ENCODE measurements at regions not wholly inside any gene's neighbourhood (a gene's known extent, or its start where the extent isn't known, plus 50 kb on each side); places are given as distances from the start of the nearest gene placed in this dataset.

DNA sequence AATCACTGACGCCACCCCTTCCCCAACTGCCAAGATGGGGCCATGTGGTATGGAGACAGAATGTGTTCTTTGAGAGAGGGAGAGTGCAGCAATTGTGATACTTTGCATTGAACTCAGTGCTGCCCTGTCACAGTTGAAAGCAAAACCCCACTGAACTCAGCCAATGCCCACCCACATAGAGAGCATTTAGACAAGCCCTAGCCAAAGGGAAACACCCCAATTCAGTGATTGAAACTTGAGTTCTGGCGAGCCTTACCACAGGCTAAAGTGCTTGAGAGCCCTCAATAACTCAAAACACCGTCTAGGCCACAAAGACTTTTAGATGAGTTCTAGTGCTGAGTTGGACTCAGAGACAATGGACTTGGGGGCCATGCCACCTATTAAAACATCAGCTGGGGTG lies 751.9 kb upstream of the POT1 start:
- Histone ChIP-seq H3K27ac (no peak overlapping the region), H3K36me3 (no peaks in the 10 kb centered on the region), H3K9me3 (peaks cover 0 to 2% (median 0%) of the 10 kb centered on the region in 12 donors), H3K27me3 (no peaks in the 10 kb centered on the region), H3K4me3 (no peak overlapping the region), H3K4me1 (no peaks in the 10 kb centered on the region)
- TF ChIP-seq POLR2A (IDR thresholded peaks at IDR 0.05), result no peak
- WGBS, 4 donors, result 84 to 98% (median 89%) methylated on average over 3 of the region's 3 CpGs
- intact Hi-C loops (cut with DNase I), result no loop called here
- ATAC-seq (no peak), DNase-seq (no peak)

DNA sequence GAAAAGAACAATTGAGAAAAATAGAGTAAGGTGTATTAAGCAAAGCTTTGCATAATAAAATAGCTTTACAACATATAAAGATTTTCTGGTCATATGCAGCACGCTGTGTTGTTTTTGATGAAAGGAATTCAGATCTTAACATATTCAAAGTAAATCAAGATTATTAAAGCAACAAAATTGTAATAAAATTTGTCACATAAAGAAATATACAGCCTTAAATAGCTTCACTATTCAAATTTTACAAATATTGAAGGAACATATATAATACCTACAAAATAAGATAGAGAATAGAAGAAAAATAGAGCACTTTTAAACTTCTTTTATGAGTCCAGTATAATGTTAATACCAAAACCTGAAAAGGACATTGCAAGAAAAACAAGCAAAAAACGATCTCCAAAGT lies 749.1 kb upstream of the POT1 start:
- TF ChIP-seq, protein P1, sequence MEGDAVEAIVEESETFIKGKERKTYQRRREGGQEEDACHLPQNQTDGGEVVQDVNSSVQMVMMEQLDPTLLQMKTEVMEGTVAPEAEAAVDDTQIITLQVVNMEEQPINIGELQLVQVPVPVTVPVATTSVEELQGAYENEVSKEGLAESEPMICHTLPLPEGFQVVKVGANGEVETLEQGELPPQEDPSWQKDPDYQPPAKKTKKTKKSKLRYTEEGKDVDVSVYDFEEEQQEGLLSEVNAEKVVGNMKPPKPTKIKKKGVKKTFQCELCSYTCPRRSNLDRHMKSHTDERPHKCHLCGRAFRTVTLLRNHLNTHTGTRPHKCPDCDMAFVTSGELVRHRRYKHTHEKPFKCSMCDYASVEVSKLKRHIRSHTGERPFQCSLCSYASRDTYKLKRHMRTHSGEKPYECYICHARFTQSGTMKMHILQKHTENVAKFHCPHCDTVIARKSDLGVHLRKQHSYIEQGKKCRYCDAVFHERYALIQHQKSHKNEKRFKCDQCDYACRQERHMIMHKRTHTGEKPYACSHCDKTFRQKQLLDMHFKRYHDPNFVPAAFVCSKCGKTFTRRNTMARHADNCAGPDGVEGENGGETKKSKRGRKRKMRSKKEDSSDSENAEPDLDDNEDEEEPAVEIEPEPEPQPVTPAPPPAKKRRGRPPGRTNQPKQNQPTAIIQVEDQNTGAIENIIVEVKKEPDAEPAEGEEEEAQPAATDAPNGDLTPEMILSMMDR (IDR thresholded peaks at IDR 0.05), result no peak
- TF ChIP-seq POLR2A (IDR thresholded peaks at IDR 0.05), result no peak
- Histone ChIP-seq H3K9me3 (no peaks in the 10 kb centered on the region), H3K4me3 (no peak overlapping the region), H3K36me3 (no peaks in the 10 kb centered on the region), H3K27me3 (no peaks in the 10 kb centered on the region), H3K27ac (no peak overlapping the region), H3K4me1 (no peaks in the 10 kb centered on the region)
- ATAC-seq, result no peak
- intact Hi-C loops (cut with DNase I), result loop anchor here in 2 of 10 donors (5.0 to 10.0 kb wide), 2 partner anchors 616 to 624 kb away; no protein-coding TSS in a partner anchor
- no peak for DNase-seq
- 74 to 85% (median 80%) methylated on average over 2 of the region's 2 CpGs for WGBS, 4 donors

DNA sequence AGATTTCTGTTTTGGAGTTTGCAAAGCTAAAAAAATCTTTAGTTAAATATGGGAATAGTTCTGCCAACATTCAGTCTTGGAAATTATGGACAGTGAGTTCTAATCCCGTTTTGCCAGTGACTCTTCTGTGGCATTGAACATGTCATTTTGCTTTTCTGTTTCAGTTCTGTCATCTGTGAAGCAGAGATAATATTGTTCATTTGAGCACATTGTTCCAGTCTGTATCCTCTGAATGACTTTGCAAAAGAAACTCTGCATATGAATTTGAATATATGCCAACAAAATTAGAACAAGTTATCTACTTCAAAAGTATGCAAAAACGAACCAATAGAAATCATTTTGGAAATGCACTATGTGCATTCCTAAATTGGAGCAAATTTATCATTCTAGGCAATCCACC lies 746.0 kb upstream of the POT1 start:
- H3K27me3 ChIP-seq, result no peaks in the 10 kb centered on the region
- DNase-seq (no peak), ATAC-seq (no peak)
- intact Hi-C loops (cut with DNase I), result loop anchor here in 2 of 10 donors (5.0 to 10.0 kb wide), 2 partner anchors 613 to 621 kb away; no protein-coding TSS in a partner anchor
- H3K36me3 ChIP-seq, result no peaks in the 10 kb centered on the region
- no peak overlapping the region for H3K4me3 ChIP-seq
- TF ChIP-seq, protein P1 (IDR thresholded peaks at IDR 0.05), result no peak
- TF ChIP-seq POLR2A (IDR thresholded peaks at IDR 0.05), result no peak
- no peaks in the 10 kb centered on the region for H3K4me1 ChIP-seq
- no peaks in the 10 kb centered on the region for H3K9me3 ChIP-seq
- no peak overlapping the region for H3K27ac ChIP-seq
- 40 to 46% (median 42%) methylated on average over 2 of the region's 2 CpGs for WGBS, 4 donors

DNA sequence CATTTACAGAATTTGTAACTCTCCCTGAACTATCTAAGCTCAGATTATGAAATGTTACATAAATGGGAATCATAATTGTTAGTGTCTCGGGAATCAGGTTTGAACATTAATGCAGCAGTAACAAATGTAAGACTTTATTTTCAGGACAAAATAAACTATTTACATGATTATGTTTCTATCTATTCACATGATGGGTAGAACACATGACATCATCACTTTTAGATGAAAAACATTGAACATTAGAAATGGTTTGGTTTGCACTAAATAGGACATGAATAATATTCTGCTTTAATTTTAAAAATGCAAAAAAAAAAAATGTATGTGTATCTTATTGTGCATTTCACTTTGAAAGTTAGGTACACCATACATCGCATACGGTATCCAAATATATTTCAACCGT lies 745.5 kb upstream of the POT1 start:
- H3K4me1 ChIP-seq, result no peaks in the 10 kb centered on the region
- H3K27ac ChIP-seq, result no peak overlapping the region
- no peak for DNase-seq
- 93 to 95% (median 95%) methylated on average over 4 of the region's 4 CpGs for WGBS, 4 donors
- H3K27me3 ChIP-seq, result no peaks in the 10 kb centered on the region
- no peak for TF ChIP-seq POLR2A (IDR thresholded peaks at IDR 0.05)
- TF ChIP-seq, protein P1 (IDR thresholded peaks at IDR 0.05), result no peak
- intact Hi-C loops (cut with DNase I), result loop anchor here in 2 of 10 donors (5.0 to 10.0 kb wide), 2 partner anchors 613 to 620 kb away; no protein-coding TSS in a partner anchor
- H3K4me3 ChIP-seq, result no peak overlapping the region
- no peak for ATAC-seq
- H3K36me3 ChIP-seq, result no peaks in the 10 kb centered on the region
- H3K9me3 ChIP-seq, result no peaks in the 10 kb centered on the region
